GM23338 (cell line): ENCODE measurements at regions not wholly inside any gene's neighbourhood (a gene's known extent, or its start where the extent isn't known, plus 50 kb on each side); places are given as distances from the start of the nearest gene placed in this dataset.
A peak's percentile ranks its signal among the peaks of the same experiment; 100 is the strongest.

Experiments used
- ATAC-seq: fragments of 200-7000 bp; cut with Tn5 transposase; 3 replicates; pipeline ENCODE4 v1.9.1; 2020
- DNase-seq: peaks from one replicate; pipeline ENCODE4 v3.0.0-alpha.2; 2015; ENCODE audit warnings: low spot score
- H2AFZ ChIP-seq: fragments of 200-600 bp; sonication (generic); 2 replicates; pipeline ENCODE4 v1.8.0; 2016; ENCODE audit warnings: antibody characterized with exemption, mild to moderate bottlenecking, moderate library complexity
- H3F3A ChIP-seq: fragments of 200-600 bp; sonication (generic); replicated peaks from 2 replicates; pipeline ENCODE4 v1.8.0; 2017; ENCODE audit warnings: antibody characterized with exemption, mixed run types, low read depth
- H3K27ac ChIP-seq: fragments of 200-600 bp; sonication (generic); 2 replicates; pipeline ENCODE4 v1.6.1; 2016; ENCODE audit warnings: low read depth
- H3K27me3 ChIP-seq: fragments of 200-600 bp; sonication (generic); 2 replicates; pipeline ENCODE4 v1.8.0; 2016; ENCODE audit warnings: mild to moderate bottlenecking, mixed run types, moderate library complexity; ENCODE audit not compliant: insufficient read depth
- H3K36me3 ChIP-seq: fragments of 200-600 bp; sonication (generic); 2 replicates; pipeline ENCODE4 v1.8.0; 2016; ENCODE audit warnings: mild to moderate bottlenecking; ENCODE audit not compliant: insufficient read depth
- H3K4me1 ChIP-seq: fragments of 200-600 bp; sonication (generic); 2 replicates; pipeline ENCODE4 v1.8.0; 2016; ENCODE audit warnings: mild to moderate bottlenecking, moderate library complexity; ENCODE audit not compliant: insufficient read depth
- H3K4me2 ChIP-seq: fragments of 200-600 bp; sonication (generic); 2 replicates; pipeline ENCODE4 v1.7.1; 2017; ENCODE audit warnings: mixed run types
- H3K4me3 ChIP-seq: fragments of 200-600 bp; sonication (generic); 2 replicates; pipeline ENCODE4 v1.6.1; 2016; ENCODE audit warnings: mixed run types
- H3K79me2 ChIP-seq: fragments of 200-600 bp; sonication (generic); replicated peaks from 2 replicates; pipeline ENCODE4 v1.8.0; 2017; ENCODE audit warnings: mild to moderate bottlenecking; ENCODE audit not compliant: insufficient read depth
- H3K9me2 ChIP-seq: fragments of 200-600 bp; sonication (generic); 2 replicates; pipeline ENCODE4 v1.8.0; 2017; ENCODE audit not compliant: insufficient read depth
- H4K20me1 ChIP-seq: fragments of 200-600 bp; sonication (generic); replicated peaks from 2 replicates; pipeline ENCODE4 v1.8.0; 2017; ENCODE audit warnings: mild to moderate bottlenecking; ENCODE audit not compliant: insufficient read depth
- H3K27ac Mint-ChIP-seq: 2 replicates; pipeline ENCODE4 v1.8.0; 2020; ENCODE audit warnings: inconsistent platforms, mild to moderate bottlenecking, moderate library complexity, mixed read lengths
- H3K27me3 Mint-ChIP-seq: 3 replicates; pipeline ENCODE4 v1.8.0; 2022; ENCODE audit warnings: low read depth, mild to moderate bottlenecking, moderate library complexity, mixed read lengths, inconsistent platforms; ENCODE audit not compliant: insufficient read depth, poor library complexity
- H3K36me3 Mint-ChIP-seq: 3 replicates; pipeline ENCODE4 v1.8.0; 2021; ENCODE audit warnings: low read depth, mild to moderate bottlenecking, inconsistent platforms, moderate library complexity, mixed read lengths
- H3K4me1 Mint-ChIP-seq: 3 replicates; pipeline ENCODE4 v1.8.0; 2020; ENCODE audit warnings: mild to moderate bottlenecking, inconsistent platforms, mixed read lengths
- H3K4me3 Mint-ChIP-seq: 3 replicates; pipeline ENCODE4 v1.8.0; 2021; ENCODE audit warnings: moderate library complexity, mild to moderate bottlenecking, inconsistent platforms, mixed read lengths
- H3K9me3 Mint-ChIP-seq: 3 replicates; pipeline ENCODE4 v1.8.0; 2020; ENCODE audit warnings: moderate library complexity, mild to moderate bottlenecking, inconsistent platforms, mixed read lengths
- CREB1 ChIP-seq: fragments of 250-450 bp; sonication (Bioruptor Pico); IDR thresholded peaks from 2 replicates; pipeline ENCODE4 v1.5.0; 2020; ENCODE audit warnings: low read depth, mild to moderate bottlenecking, moderate library complexity
- ETS1 ChIP-seq: IDR thresholded peaks from 2 replicates; pipeline ENCODE4 v1.6.1; 2016; ENCODE audit warnings: antibody characterized with exemption
- EZH2 ChIP-seq: fragments of 200-600 bp; sonication (generic); IDR thresholded peaks from one replicate; pipeline ENCODE4 v1.8.0; 2017; ENCODE audit warnings: antibody characterized with exemption, mild to moderate bottlenecking, low read depth; ENCODE audit not compliant: unreplicated experiment
- EZH2phosphoT487 ChIP-seq: fragments of 200-600 bp; sonication (generic); IDR thresholded peaks from one replicate; pipeline ENCODE4 v1.8.1; 2018; ENCODE audit warnings: antibody characterized with exemption; ENCODE audit not compliant: unreplicated experiment
- NANOG ChIP-seq: IDR thresholded peaks from 2 replicates; pipeline ENCODE4 v1.6.1; 2016; ENCODE audit warnings: antibody characterized with exemption, borderline replicate concordance
- POLR2AphosphoS5 ChIP-seq: IDR thresholded peaks from 2 replicates; pipeline ENCODE4 v1.6.1; 2016; ENCODE audit warnings: antibody characterized with exemption, low read depth
- REST ChIP-seq: IDR thresholded peaks from one replicate; pipeline ENCODE4 v1.6.1; 2018; ENCODE audit warnings: antibody characterized with exemption; ENCODE audit not compliant: unreplicated experiment
- STAT1 ChIP-seq: IDR thresholded peaks from one replicate; pipeline ENCODE4 v1.6.1; 2016; ENCODE audit warnings: antibody characterized with exemption; ENCODE audit not compliant: unreplicated experiment
- ZNF114 ChIP-seq: fragments of 250-450 bp; sonication (Bioruptor Pico); IDR thresholded peaks from 2 replicates; pipeline ENCODE4 v1.5.0; 2020; ENCODE audit warnings: mild to moderate bottlenecking, moderate library complexity

GRCh38 chr3:187899246-187899645 lies 154.0 kb upstream of the BCL6 start:
- DNase-seq (no peak), ATAC-seq (no peak)
- Mint-ChIP-seq H3K36me3 (no peaks in the 10 kb centered on the region), H3K9me3 (no peaks in the 10 kb centered on the region), H3K4me1 (peaks cover 28% of the 10 kb centered on the region), H3K27me3 (no peaks in the 10 kb centered on the region), H3K27ac (no peak overlapping the region), H3K4me3 (no peak overlapping the region)
- no peaks in the 10 kb centered on the region for H4K20me1 ChIP-seq
- H3K9me2 ChIP-seq = peaks cover 2% of the 10 kb centered on the region; the same call in 1 of the 2 replicates
- no peaks in the 10 kb centered on the region for H3K79me2 ChIP-seq
- no peak overlapping the region for H3K4me2 ChIP-seq
- H3K4me3 ChIP-seq = no peak overlapping the region
- no peak overlapping the region for H3K27ac ChIP-seq
- TF ChIP-seq ZNF114 (CRISPR knock-in tag) (no peak), ETS1 (no peak), EZH2phosphoT487 (no peak), EZH2 (no peak), STAT1 (no peak), REST (no peak), NANOG (no peak), POLR2AphosphoS5 (no peak)
- peak overlapping the region; percentile 49; the same call in 1 of the 2 replicates for H2AFZ ChIP-seq
- peaks cover 27% of the 10 kb centered on the region for H3K4me1 ChIP-seq
- H3K27me3 ChIP-seq = no peaks in the 10 kb centered on the region
- no peaks in the 10 kb centered on the region for H3F3A ChIP-seq
- no peaks in the 10 kb centered on the region for H3K36me3 ChIP-seq

- Histone ChIP-seq H3K27ac (no peak overlapping the region), H4K20me1 (no peaks in the 10 kb centered on the region), H3K4me3 (peak overlapping the region; percentile 27; the same call in 1 of the 2 replicates), H2AFZ (no peak overlapping the region; the same call in 1 of the 2 replicates), H3F3A (no peaks in the 10 kb centered on the region), H3K36me3 (no peaks in the 10 kb centered on the region), H3K4me2 (peak overlapping the region; percentile 64), H3K9me2 (peaks cover 4% of the 10 kb centered on the region; the same call in 1 of the 2 replicates), H3K79me2 (no peaks in the 10 kb centered on the region), H3K4me1 (peaks cover 27% of the 10 kb centered on the region), H3K27me3 (no peaks in the 10 kb centered on the region)
- no peak overlapping the region for H3K27ac Mint-ChIP-seq
- H3K4me1 Mint-ChIP-seq = peaks cover 28% of the 10 kb centered on the region
- TF ChIP-seq NANOG = peak; percentile 71; the same call in 1 of the 2 replicates
- TF ChIP-seq CREB1 (CRISPR knock-in tag) = no peak
- H3K27me3 Mint-ChIP-seq = no peaks in the 10 kb centered on the region
- H3K36me3 Mint-ChIP-seq = no peaks in the 10 kb centered on the region
- H3K9me3 Mint-ChIP-seq = no peaks in the 10 kb centered on the region
- DNase-seq (no peak), ATAC-seq (peak; percentile 38; the same call in 1 of the 3 replicates)
- peak overlapping the region; percentile 0; the same call in 1 of the 3 replicates for H3K4me3 Mint-ChIP-seq
Observed at GRCh38 chr3:187900993-187901755, 155.9 kb upstream of the BCL6 start.
